Mesendoderm (in vitro differentiated cells): ENCODE measurements at regions not wholly inside any gene's neighbourhood (a gene's known extent, or its start where the extent isn't known, plus 50 kb on each side); places are given as distances from the start of the nearest gene placed in this dataset.

Experiments
- DNase-seq: peaks from one replicate; pipeline ENCODE4 v3.0.0; 2013
- H2AK5ac ChIP-seq: 2 replicates; pipeline ENCODE4 v1.6.1; 2013; ENCODE audit warnings: low read length, inconsistent platforms
- H2BK120ac ChIP-seq: 2 replicates; pipeline ENCODE4 v1.6.1; 2013; ENCODE audit warnings: low read depth, mild to moderate bottlenecking, low read length, moderate library complexity, mixed read lengths
- H2BK15ac ChIP-seq: replicated peaks from 2 replicates; pipeline ENCODE4 v1.6.1; 2013; ENCODE audit warnings: low read depth, mild to moderate bottlenecking, moderate library complexity
- H2BK5ac ChIP-seq: 2 replicates; pipeline ENCODE4 v1.6.1; 2013; ENCODE audit warnings: low read length, inconsistent platforms
- H3K18ac ChIP-seq: 2 replicates; pipeline ENCODE4 v1.6.1; 2013; ENCODE audit warnings: mild to moderate bottlenecking, low read length, mixed read lengths
- H3K23ac ChIP-seq: one replicate; pipeline ENCODE4 v1.6.1; 2013; ENCODE audit warnings: low read length
- H3K27ac ChIP-seq: 2 replicates; pipeline ENCODE4 v1.5.1; 2013; ENCODE audit warnings: low read depth, mild to moderate bottlenecking, inconsistent platforms, low read length, moderate library complexity
- H3K27me3 ChIP-seq: 2 replicates; pipeline ENCODE4 v1.6.1; 2013; ENCODE audit warnings: low read length, control low read depth, mild to moderate bottlenecking, inconsistent platforms; ENCODE audit not compliant: insufficient read depth, poor library complexity
- H3K36me3 ChIP-seq: 2 replicates; pipeline ENCODE4 v1.6.1; 2013; ENCODE audit warnings: low read length, inconsistent platforms; ENCODE audit not compliant: control insufficient read depth, insufficient read depth
- H3K4ac ChIP-seq: one replicate; pipeline ENCODE4 v1.6.1; 2013; ENCODE audit warnings: low read depth, mild to moderate bottlenecking, low read length, moderate library complexity
- H3K4me1 ChIP-seq: 2 replicates; pipeline ENCODE4 v1.6.1; 2013; ENCODE audit warnings: low read depth, low read length, inconsistent platforms; ENCODE audit not compliant: control insufficient read depth
- H3K4me2 ChIP-seq: 2 replicates; pipeline ENCODE4 v1.6.1; 2013; ENCODE audit warnings: low read length
- H3K4me3 ChIP-seq: 2 replicates; pipeline ENCODE4 v1.5.1; 2013; ENCODE audit warnings: mild to moderate bottlenecking, low read length
- H3K56ac ChIP-seq: one replicate; pipeline ENCODE4 v1.6.1; 2013; ENCODE audit warnings: low read length
- H3K79me1 ChIP-seq: 2 replicates; pipeline ENCODE4 v1.6.1; 2013; ENCODE audit warnings: low read length, inconsistent platforms
- H3K79me2 ChIP-seq: 2 replicates; pipeline ENCODE4 v1.6.1; 2013; ENCODE audit warnings: mild to moderate bottlenecking, low read length; ENCODE audit not compliant: control insufficient read depth, insufficient read depth
- H3K9ac ChIP-seq: 2 replicates; pipeline ENCODE4 v1.6.1; 2013; ENCODE audit warnings: low read length, inconsistent platforms
- H4K5ac ChIP-seq: one replicate; pipeline ENCODE4 v1.6.1; 2013; ENCODE audit warnings: low read length
- H4K8ac ChIP-seq: one replicate; pipeline ENCODE4 v1.6.1; 2013; ENCODE audit warnings: low read depth, mild to moderate bottlenecking, control low read depth, low read length, moderate library complexity
- WGBS: extraction: QIAGEN DNeasy Blood & Tissue Kit; methylation state at CpG from one replicate; pipeline ENCODE4 v1.1.7; 2013; ENCODE audit warnings: low lambda C conversion rate, missing lambda C conversion rate; ENCODE audit not compliant: insufficient coverage; ENCODE audit errors: extremely low coverage; 5-methylcytosine and 5-hydroxymethylcytosine counted together

- Histone ChIP-seq H3K27me3 (no peaks in the 10 kb centered on the region), H3K4me3 (no peak overlapping the region), H4K8ac (no peak overlapping the region), H3K27ac (no peak overlapping the region), H3K79me2 (no peaks in the 10 kb centered on the region), H3K9ac (no peak overlapping the region), H3K79me1 (no peaks in the 10 kb centered on the region), H3K56ac (no peak overlapping the region), H3K36me3 (no peaks in the 10 kb centered on the region), H2AK5ac (no peak overlapping the region), H3K4me1 (no peaks in the 10 kb centered on the region), H4K5ac (no peak overlapping the region), H3K18ac (no peak overlapping the region), H3K4ac (no peak overlapping the region), H2BK120ac (no peak overlapping the region), H2BK15ac (no peak overlapping the region), H3K23ac (no peak overlapping the region), H2BK5ac (no peak overlapping the region), H3K4me2 (no peak overlapping the region)
- WGBS = 100% methylated on average over 1 of the region's 9 CpGs
- peak; percentile 78 for DNase-seq
Observed at GRCh38 chr6:112780498-112781096, 433.5 kb downstream of the RFPL4B start.

GRCh38 chr6:112781241-112781640 is 434.1 kb downstream of the RFPL4B start:
- no peak overlapping the region for H3K27ac ChIP-seq
- H3K4me3 ChIP-seq = no peak overlapping the region
- H2BK5ac ChIP-seq = no peak overlapping the region
- peak; percentile 21 for DNase-seq
- no peaks in the 10 kb centered on the region for H3K27me3 ChIP-seq
- no peaks in the 10 kb centered on the region for H3K79me2 ChIP-seq
- no peaks in the 10 kb centered on the region for H3K4me1 ChIP-seq
- H3K4ac ChIP-seq = no peak overlapping the region
- no peak overlapping the region for H4K5ac ChIP-seq
- H3K79me1 ChIP-seq = no peaks in the 10 kb centered on the region
- H2BK15ac ChIP-seq = no peak overlapping the region
- H2AK5ac ChIP-seq = no peak overlapping the region
- no peak overlapping the region for H3K23ac ChIP-seq
- H3K56ac ChIP-seq = no peak overlapping the region
- no peak overlapping the region for H4K8ac ChIP-seq
- H3K9ac ChIP-seq = no peak overlapping the region
- WGBS = no CpG with 5 or more reads among the region's 2 CpGs
- H2BK120ac ChIP-seq = no peak overlapping the region
- H3K4me2 ChIP-seq = no peak overlapping the region
- H3K18ac ChIP-seq = no peak overlapping the region
- H3K36me3 ChIP-seq = no peaks in the 10 kb centered on the region

GRCh38 chr6:112785408-112785807 is 438.3 kb downstream of the RFPL4B start:
- Histone ChIP-seq H3K9ac (no peak overlapping the region), H3K4me3 (no peak overlapping the region), H4K8ac (no peak overlapping the region), H2BK5ac (no peak overlapping the region), H3K79me1 (no peaks in the 10 kb centered on the region), H3K4me2 (no peak overlapping the region), H3K56ac (no peak overlapping the region), H3K27ac (no peak overlapping the region), H4K5ac (no peak overlapping the region), H2AK5ac (no peak overlapping the region), H3K4me1 (no peaks in the 10 kb centered on the region), H3K4ac (no peak overlapping the region), H2BK120ac (no peak overlapping the region), H3K27me3 (no peaks in the 10 kb centered on the region), H3K79me2 (no peaks in the 10 kb centered on the region), H3K18ac (no peak overlapping the region), H3K36me3 (no peaks in the 10 kb centered on the region), H2BK15ac (no peak overlapping the region), H3K23ac (no peak overlapping the region)
- WGBS = no CpG with 5 or more reads among the region's 2 CpGs
- no peak for DNase-seq

GRCh38 chr6:112786801-112787200 is 439.7 kb downstream of the RFPL4B start:
- Histone ChIP-seq H3K27me3 (no peaks in the 10 kb centered on the region), H2BK5ac (no peak overlapping the region), H3K27ac (no peak overlapping the region), H3K18ac (no peak overlapping the region), H3K56ac (no peak overlapping the region), H2BK15ac (no peak overlapping the region), H3K4me3 (no peak overlapping the region), H4K8ac (no peak overlapping the region), H3K79me2 (no peaks in the 10 kb centered on the region), H3K4me1 (no peaks in the 10 kb centered on the region), H3K79me1 (no peaks in the 10 kb centered on the region), H3K36me3 (no peaks in the 10 kb centered on the region), H4K5ac (no peak overlapping the region), H3K23ac (no peak overlapping the region), H2AK5ac (no peak overlapping the region), H2BK120ac (no peak overlapping the region), H3K4me2 (no peak overlapping the region), H3K4ac (no peak overlapping the region), H3K9ac (no peak overlapping the region)
- DNase-seq = no peak
- WGBS = no CpG with 5 or more reads among the region's 2 CpGs

- Histone ChIP-seq H3K79me2 (no peaks in the 10 kb centered on the region), H3K36me3 (no peaks in the 10 kb centered on the region)
- WGBS = no CpG with 5 or more reads among the region's 6 CpGs
Observed at GRCh38 chr6:112787371-112787770, 440.2 kb downstream of the RFPL4B start.

GRCh38 chr6:112795316-112795715 is 448.2 kb downstream of the RFPL4B start:
- Histone ChIP-seq H3K4me1 (no peaks in the 10 kb centered on the region), H2BK15ac (no peak overlapping the region), H4K5ac (no peak overlapping the region), H4K8ac (no peak overlapping the region), H3K79me2 (no peaks in the 10 kb centered on the region), H3K4ac (no peak overlapping the region), H3K79me1 (no peaks in the 10 kb centered on the region), H3K4me2 (no peak overlapping the region), H2BK5ac (no peak overlapping the region), H3K18ac (no peak overlapping the region), H3K56ac (no peak overlapping the region), H3K23ac (no peak overlapping the region), H3K27ac (no peak overlapping the region), H3K4me3 (no peak overlapping the region), H3K9ac (no peak overlapping the region), H2BK120ac (no peak overlapping the region), H3K36me3 (no peaks in the 10 kb centered on the region), H2AK5ac (no peak overlapping the region), H3K27me3 (no peaks in the 10 kb centered on the region)
- no peak for DNase-seq
- WGBS = no CpG with 5 or more reads among the region's 1 CpG

More at GRCh38 chr6:112787371-112787770, 440.2 kb downstream of the RFPL4B start:
- Histone ChIP-seq H2BK120ac (no peak overlapping the region), H3K27me3 (no peaks in the 10 kb centered on the region), H4K5ac (no peak overlapping the region), H3K27ac (no peak overlapping the region), H3K4me1 (no peaks in the 10 kb centered on the region), H2AK5ac (no peak overlapping the region), H2BK15ac (no peak overlapping the region), H3K9ac (no peak overlapping the region), H3K79me1 (no peaks in the 10 kb centered on the region), H2BK5ac (no peak overlapping the region), H3K56ac (no peak overlapping the region), H3K18ac (no peak overlapping the region), H3K4me2 (no peak overlapping the region), H3K4me3 (no peak overlapping the region), H3K4ac (no peak overlapping the region), H3K23ac (no peak overlapping the region), H4K8ac (no peak overlapping the region)
- no peak for DNase-seq
